GM12878 (cell line): ENCODE measurements at regions not wholly inside any gene's neighbourhood (a gene's known extent, or its start where the extent isn't known, plus 50 kb on each side); places are given as distances from the start of the nearest gene placed in this dataset.

Source experiments
- ATAC-seq: fragments of 200-7000 bp; cut with Tn5 transposase; 3 replicates; pipeline ENCODE4 v1.9.1; 2020; ENCODE audit warnings: mild to moderate bottlenecking, moderate library complexity
- BruUV-seq: library from RNA; stranded (reverse); fragments of 400-500 nt; replicated peaks from 2 replicates; lab custom pipeline; 2021; lab: Mats Ljungman, UMichigan
- CTCF ChIA-PET: fragments of 300-600 bp; sonication (Branson Sonifier 250); formaldehyde crosslinking; extraction: SDS; loops from one replicate; lab custom pipeline; 2021; ENCODE audit warnings: inconsistent platforms; lab: Yijun Ruan, JAX
- POLR2A ChIA-PET: fragments of 350-600 bp; formaldehyde crosslinking; extraction: SDS; loops from one replicate; lab custom pipeline; 2021; ENCODE audit warnings: inconsistent platforms; lab: Charles Lee
- RAD21 ChIA-PET: fragments of 300-600 bp; sonication (Branson Sonifier 250); formaldehyde crosslinking; loops from one replicate; lab custom pipeline; 2023; ENCODE audit warnings: antibody characterized with exemption; ENCODE audit not compliant: unreplicated experiment; lab: Charles Lee
- SMC1A ChIA-PET: fragments of 300-600 bp; sonication (Branson Sonifier 250); formaldehyde crosslinking; loops from one replicate; lab custom pipeline; 2023; ENCODE audit not compliant: unreplicated experiment, uncharacterized antibody; lab: Charles Lee
- DNase-seq: peaks from one replicate; pipeline ENCODE4 v3.0.0-alpha.2; 2011; ENCODE audit warnings: low read depth, low spot score
- FAIRE-seq: peaks from 3 replicates; lab custom pipeline; 2011; peaks lifted over from hg19 to GRCh38; lab: Jason Lieb, UNC
- H2AFZ ChIP-seq: 2 replicates; pipeline ENCODE4 v1.6.0; 2011; ENCODE audit warnings: low read depth, low read length, control low read depth; ENCODE audit not compliant: control insufficient read depth
- H3K27ac ChIP-seq: 2 replicates; pipeline ENCODE4 v1.5.1; 2011; ENCODE audit warnings: control low read depth; ENCODE audit not compliant: control insufficient read depth, insufficient read depth
- H3K27me3 ChIP-seq, 2 experiments: replicated peaks in 1 of 2; 2 replicates each; pipeline versions ENCODE4 v1.6.0 to v1.6.1; 2011; ENCODE audit warnings: low read length in 1 of 2; ENCODE audit not compliant: control insufficient read depth in 2 of 2, insufficient read depth in 2 of 2
- H3K36me3 ChIP-seq, 2 experiments: 2 replicates each; pipeline ENCODE4 v1.5.1; 2011; ENCODE audit warnings: low read length in 1 of 2; ENCODE audit not compliant: control insufficient read depth in 2 of 2, insufficient read depth in 2 of 2
- H3K4me1 ChIP-seq: 2 replicates; pipeline ENCODE4 v1.6.1; 2011; ENCODE audit warnings: mild to moderate bottlenecking, low read length, moderate library complexity, mixed read lengths; ENCODE audit not compliant: control insufficient read depth, insufficient read depth
- H3K4me2 ChIP-seq: 2 replicates; pipeline ENCODE4 v1.6.0; 2011; ENCODE audit warnings: control low read depth; ENCODE audit not compliant: control insufficient read depth, insufficient read depth
- H3K4me3 ChIP-seq: fragments of 200-600 bp; sonication (generic); 2 replicates; pipeline ENCODE4 v1.5.1; 2016
- H3K79me2 ChIP-seq: 2 replicates; pipeline ENCODE4 v1.6.0; 2011; ENCODE audit warnings: low read length; ENCODE audit not compliant: control insufficient read depth, insufficient read depth
- H3K9ac ChIP-seq: 2 replicates; pipeline ENCODE4 v1.8.0; 2011; ENCODE audit warnings: low read length, control low read depth, mixed read lengths; ENCODE audit not compliant: control insufficient read depth, insufficient read depth
- H3K9me3 ChIP-seq: replicated peaks from 3 replicates; pipeline ENCODE4 v1.5.1; 2011; ENCODE audit warnings: mild to moderate bottlenecking, low read length; ENCODE audit not compliant: control insufficient read depth, insufficient read depth
- H4K20me1 ChIP-seq: 2 replicates; pipeline ENCODE4 v1.6.0; 2011; ENCODE audit not compliant: control insufficient read depth, insufficient read depth
- ATF7 ChIP-seq: fragments of 450-650 bp; IDR thresholded peaks from 2 replicates; pipeline ENCODE4 v1.6.1; 2016; ENCODE audit warnings: low read depth, mild to moderate bottlenecking
- FOXK2 ChIP-seq: fragments of 450-650 bp; IDR thresholded peaks from 2 replicates; pipeline ENCODE4 v1.6.1; 2017; ENCODE audit warnings: mild to moderate bottlenecking, moderate library complexity
- HCFC1 ChIP-seq: fragments of 150-350 bp; IDR thresholded peaks from 2 replicates; pipeline ENCODE4 v1.6.1; 2014; ENCODE audit warnings: low read length
- KAT2A ChIP-seq: conservative IDR thresholded peaks from 2 replicates; pipeline ENCODE4 v1.6.1; 2011; ENCODE audit warnings: low read depth, low read length; ENCODE audit not compliant: control insufficient read depth
- NFYB ChIP-seq: IDR thresholded peaks from 2 replicates; pipeline ENCODE4 v1.6.1; 2011; ENCODE audit warnings: low read depth, mild to moderate bottlenecking, low read length, improper control_type of control experiment, moderate library complexity; ENCODE audit not compliant: insufficient read depth
- PAX8 ChIP-seq: fragments of 450-650 bp; IDR thresholded peaks from 2 replicates; pipeline ENCODE4 v1.6.1; 2017; ENCODE audit warnings: mild to moderate bottlenecking, moderate library complexity
- SMC3 ChIP-seq: IDR thresholded peaks from 2 replicates; pipeline ENCODE4 v1.6.1; 2011; ENCODE audit warnings: low read length, improper control_type of control experiment, borderline replicate concordance
- SREBF1 ChIP-seq: IDR thresholded peaks from 2 replicates; pipeline ENCODE4 v1.6.1; 2012; ENCODE audit warnings: mild to moderate bottlenecking, low read length
- TBL1XR1 ChIP-seq: IDR thresholded peaks from 2 replicates; pipeline ENCODE4 v1.6.1; 2012; ENCODE audit warnings: low read depth, low read length, improper control_type of control experiment
- YBX1 ChIP-seq: fragments of 450-650 bp; IDR thresholded peaks from 2 replicates; pipeline ENCODE4 v1.6.1; 2016; ENCODE audit warnings: antibody characterized with exemption
- ZBTB11 ChIP-seq: fragments of 450-650 bp; formaldehyde crosslinking; IDR thresholded peaks from 2 replicates; pipeline ENCODE4 v1.5.0; 2022; ENCODE audit warnings: mild to moderate bottlenecking, missing genetic modification characterization
- ZNF622 ChIP-seq: fragments of 450-650 bp; IDR thresholded peaks from 2 replicates; pipeline ENCODE4 v1.6.1; 2017; ENCODE audit warnings: mild to moderate bottlenecking, inconsistent platforms
- in situ Hi-C: fragments of 300-500 bp; cut with MboI; formaldehyde crosslinking; loops from 9 replicates; pipeline ENCODE4 v1.14.3; 2018; ENCODE audit warnings: mixed read lengths
- intact Hi-C: fragments of 100-400 bp; cut with micrococcal nuclease; formaldehyde crosslinking; loops from one replicate; pipeline ENCODE4 v1.14.2; 2022; ENCODE audit not compliant: unreplicated experiment

GRCh38 chr2:7502336-7502735 lies 585.1 kb downstream of the RNF144A start:
- ChIA-PET CTCF (no interaction called here), POLR2A (no interaction called here), RAD21 (interaction anchor here (1.4 kb wide), 1 partner anchor 29 kb away, joined by 4 read pairs; no protein-coding TSS in a partner anchor), SMC1A (interaction anchor here (1.1 to 6.1 kb wide), 3 partner anchors 10 to 68 kb away, joined by 3 to 43 read pairs (median 16); no protein-coding TSS in a partner anchor)
- in situ Hi-C loops (no loop called here), intact Hi-C loops (no loop called here)
- H3K27ac ChIP-seq = no peak overlapping the region
- DNase-seq = no peak
- H3K9ac ChIP-seq = no peak overlapping the region
- no peak overlapping the region for H3K4me3 ChIP-seq
- H3K9me3 ChIP-seq = no peaks in the 10 kb centered on the region
- H2AFZ ChIP-seq = no peak overlapping the region
- no peaks in the 10 kb centered on the region for H3K4me1 ChIP-seq
- no peaks in the 10 kb centered on the region for H4K20me1 ChIP-seq
- H3K36me3 ChIP-seq = no peaks in the 10 kb centered on the region
- peak; percentile 52; the same call in 1 of the 3 replicates for ATAC-seq
- FAIRE-seq = no peak
- no peaks in the 10 kb centered on the region for H3K79me2 ChIP-seq
- H3K4me2 ChIP-seq = no peak overlapping the region
- H3K27me3 ChIP-seq = no peaks in the 10 kb centered on the region
- BruUV-seq = no TSS peak
- TF ChIP-seq ZNF622 = no peak
- TF ChIP-seq SMC3 = no peak
- TF ChIP-seq FOXK2 = no peak
- no peak for TF ChIP-seq TBL1XR1
- TF ChIP-seq ATF7 = no peak
- TF ChIP-seq KAT2A = no peak
- no peak for TF ChIP-seq HCFC1
- no peak for TF ChIP-seq NFYB
- TF ChIP-seq ZBTB11 (CRISPR knock-in tag) = no peak
- TF ChIP-seq SREBF1 = no peak
- no peak for TF ChIP-seq PAX8
- TF ChIP-seq YBX1 = no peak
